GM12878 (cell line): ENCODE measurements at regions not wholly inside any gene's neighbourhood (a gene's known extent, or its start where the extent isn't known, plus 50 kb on each side); places are given as distances from the start of the nearest gene placed in this dataset.

Experiments used
- ATAC-seq: fragments of 200-7000 bp; cut with Tn5 transposase; 3 replicates; pipeline ENCODE4 v1.9.1; 2020; ENCODE audit warnings: mild to moderate bottlenecking, moderate library complexity
- BruUV-seq: library from RNA; stranded (reverse); fragments of 400-500 nt; replicated peaks from 2 replicates; lab custom pipeline; 2021; lab: Mats Ljungman, UMichigan
- CTCF ChIA-PET: fragments of 300-600 bp; sonication (Branson Sonifier 250); formaldehyde crosslinking; extraction: SDS; loops from one replicate; lab custom pipeline; 2021; ENCODE audit warnings: inconsistent platforms; lab: Yijun Ruan, JAX
- POLR2A ChIA-PET: fragments of 350-600 bp; formaldehyde crosslinking; extraction: SDS; loops from one replicate; lab custom pipeline; 2021; ENCODE audit warnings: inconsistent platforms; lab: Charles Lee
- RAD21 ChIA-PET: fragments of 300-600 bp; sonication (Branson Sonifier 250); formaldehyde crosslinking; loops from one replicate; lab custom pipeline; 2023; ENCODE audit warnings: antibody characterized with exemption; ENCODE audit not compliant: unreplicated experiment; lab: Charles Lee
- SMC1A ChIA-PET: fragments of 300-600 bp; sonication (Branson Sonifier 250); formaldehyde crosslinking; loops from one replicate; lab custom pipeline; 2023; ENCODE audit not compliant: unreplicated experiment, uncharacterized antibody; lab: Charles Lee
- DNase-seq: peaks from one replicate; pipeline ENCODE4 v3.0.0-alpha.2; 2011; ENCODE audit warnings: low read depth, low spot score
- FAIRE-seq: peaks from 3 replicates; lab custom pipeline; 2011; peaks lifted over from hg19 to GRCh38; lab: Jason Lieb, UNC
- H2AFZ ChIP-seq: 2 replicates; pipeline ENCODE4 v1.6.0; 2011; ENCODE audit warnings: low read depth, low read length, control low read depth; ENCODE audit not compliant: control insufficient read depth
- H3K27ac ChIP-seq: 2 replicates; pipeline ENCODE4 v1.5.1; 2011; ENCODE audit warnings: control low read depth; ENCODE audit not compliant: control insufficient read depth, insufficient read depth
- H3K27me3 ChIP-seq, 2 experiments: replicated peaks in 1 of 2; 2 replicates each; pipeline versions ENCODE4 v1.6.0 to v1.6.1; 2011; ENCODE audit warnings: low read length in 1 of 2; ENCODE audit not compliant: control insufficient read depth in 2 of 2, insufficient read depth in 2 of 2
- H3K36me3 ChIP-seq, 2 experiments: 2 replicates each; pipeline ENCODE4 v1.5.1; 2011; ENCODE audit warnings: low read length in 1 of 2; ENCODE audit not compliant: control insufficient read depth in 2 of 2, insufficient read depth in 2 of 2
- H3K4me1 ChIP-seq: 2 replicates; pipeline ENCODE4 v1.6.1; 2011; ENCODE audit warnings: mild to moderate bottlenecking, low read length, moderate library complexity, mixed read lengths; ENCODE audit not compliant: control insufficient read depth, insufficient read depth
- H3K4me2 ChIP-seq: 2 replicates; pipeline ENCODE4 v1.6.0; 2011; ENCODE audit warnings: control low read depth; ENCODE audit not compliant: control insufficient read depth, insufficient read depth
- H3K4me3 ChIP-seq: fragments of 200-600 bp; sonication (generic); 2 replicates; pipeline ENCODE4 v1.5.1; 2016
- H3K79me2 ChIP-seq: 2 replicates; pipeline ENCODE4 v1.6.0; 2011; ENCODE audit warnings: low read length; ENCODE audit not compliant: control insufficient read depth, insufficient read depth
- H3K9ac ChIP-seq: 2 replicates; pipeline ENCODE4 v1.8.0; 2011; ENCODE audit warnings: low read length, control low read depth, mixed read lengths; ENCODE audit not compliant: control insufficient read depth, insufficient read depth
- H3K9me3 ChIP-seq: replicated peaks from 3 replicates; pipeline ENCODE4 v1.5.1; 2011; ENCODE audit warnings: mild to moderate bottlenecking, low read length; ENCODE audit not compliant: control insufficient read depth, insufficient read depth
- H4K20me1 ChIP-seq: 2 replicates; pipeline ENCODE4 v1.6.0; 2011; ENCODE audit not compliant: control insufficient read depth, insufficient read depth
- BHLHE40 ChIP-seq, 2 experiments: fragments of 450-650 bp in 1 of 2; IDR thresholded peaks; 2 replicates each; pipeline ENCODE4 v1.6.1; 2011 to 2017; ENCODE audit warnings: low read depth in 2 of 2, borderline replicate concordance in 1 of 2, improper control_type of control experiment in 1 of 2, low read length in 1 of 2, mild to moderate bottlenecking in 1 of 2
- CBX3 ChIP-seq: fragments of 200-600 bp; sonication (generic); IDR thresholded peaks from 2 replicates; pipeline ENCODE4 v1.6.1; 2016; ENCODE audit warnings: low read depth, borderline replicate concordance
- EGR1 ChIP-seq, 2 experiments: IDR thresholded peaks; 1 replicate in 1 of 2; 2 replicates in 1 of 2; pipeline ENCODE4 v1.6.1; 2011 to 2012; ENCODE audit warnings: low read depth in 2 of 2, low read length in 2 of 2, borderline replicate concordance in 1 of 2, mild to moderate bottlenecking in 1 of 2, moderate library complexity in 1 of 2
- FOS ChIP-seq: IDR thresholded peaks from 3 replicates; pipeline ENCODE4 v1.6.1; 2011; ENCODE audit warnings: borderline replicate concordance; ENCODE audit not compliant: insufficient read length; ENCODE audit errors: extremely low read depth
- HDGF ChIP-seq: fragments of 450-650 bp; IDR thresholded peaks from 2 replicates; pipeline ENCODE4 v1.6.1; 2016; ENCODE audit warnings: antibody characterized with exemption
- IKZF2 ChIP-seq, 2 experiments: fragments of 450-650 bp; IDR thresholded peaks; 2 replicates each; pipeline ENCODE4 v1.6.1; 2017; ENCODE audit warnings: mild to moderate bottlenecking in 2 of 2, moderate library complexity in 2 of 2
- RFX5 ChIP-seq: IDR thresholded peaks from 2 replicates; pipeline ENCODE4 v1.6.1; 2011; ENCODE audit warnings: low read depth, low read length, improper control_type of control experiment
- WRNIP1 ChIP-seq: IDR thresholded peaks from 2 replicates; pipeline ENCODE4 v1.6.1; 2011; ENCODE audit warnings: low read depth, low read length, improper control_type of control experiment, borderline replicate concordance
- ZBTB11 ChIP-seq: fragments of 450-650 bp; formaldehyde crosslinking; IDR thresholded peaks from 2 replicates; pipeline ENCODE4 v1.5.0; 2022; ENCODE audit warnings: mild to moderate bottlenecking, missing genetic modification characterization
- ZSCAN29 ChIP-seq: fragments of 450-650 bp; IDR thresholded peaks from 2 replicates; pipeline ENCODE4 v1.6.1; 2017; ENCODE audit warnings: mild to moderate bottlenecking, moderate library complexity
- in situ Hi-C: fragments of 300-500 bp; cut with MboI; formaldehyde crosslinking; loops from 9 replicates; pipeline ENCODE4 v1.14.3; 2018; ENCODE audit warnings: mixed read lengths
- intact Hi-C: fragments of 100-400 bp; cut with micrococcal nuclease; formaldehyde crosslinking; loops from one replicate; pipeline ENCODE4 v1.14.2; 2022; ENCODE audit not compliant: unreplicated experiment
- TF ChIP-seq, protein P1 (sequence below): IDR thresholded peaks from 2 replicates; pipeline ENCODE4 v1.6.1; 2012; ENCODE audit warnings: low read depth, low read length, improper control_type of control experiment
- TF ChIP-seq, protein P2 (sequence below): fragments of 150-350 bp; IDR thresholded peaks from 2 replicates; pipeline ENCODE4 v1.6.1; 2016; ENCODE audit warnings: low read depth, low read length
- TF ChIP-seq, protein P3 (sequence below): fragments of 450-650 bp; IDR thresholded peaks from 2 replicates; pipeline ENCODE4 v1.6.1; 2016; ENCODE audit warnings: mild to moderate bottlenecking
- TF ChIP-seq, protein P4 (sequence below): fragments of 450-650 bp; IDR thresholded peaks from 2 replicates; pipeline ENCODE4 v1.6.1; 2017; ENCODE audit warnings: low read depth, mild to moderate bottlenecking, moderate library complexity

DNA sequence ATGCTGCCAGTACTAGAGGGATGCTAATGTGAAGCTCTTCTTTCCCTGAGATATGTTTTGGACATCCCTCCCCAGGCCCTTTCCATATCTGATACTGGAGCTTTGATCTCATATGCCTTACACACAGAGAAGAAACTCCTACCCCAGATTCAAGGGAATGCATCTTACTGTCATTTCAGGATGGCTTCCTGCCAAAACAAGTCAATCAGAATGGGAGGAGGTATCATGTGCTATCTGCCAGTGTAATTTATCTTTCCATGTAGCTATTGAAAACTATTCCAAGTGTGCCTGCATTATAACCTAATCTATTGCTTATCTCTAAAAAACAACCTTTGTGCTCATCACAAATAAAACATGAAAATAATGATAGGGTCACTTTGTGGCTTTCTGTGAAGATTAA is 269.9 kb upstream of the SETBP1 start:
- ChIA-PET RAD21 (no interaction called here), CTCF (no interaction called here), SMC1A (no interaction called here), POLR2A (no interaction called here)
- Histone ChIP-seq H3K36me3 (no peaks in the 10 kb centered on the region), H3K79me2 (no peaks in the 10 kb centered on the region), H3K9me3 (no peaks in the 10 kb centered on the region), H3K4me2 (no peak overlapping the region), H3K4me1 (no peaks in the 10 kb centered on the region), H4K20me1 (no peaks in the 10 kb centered on the region), H3K4me3 (no peak overlapping the region), H2AFZ (no peak overlapping the region), H3K27me3 (no peaks in the 10 kb centered on the region), H3K27ac (no peak overlapping the region), H3K9ac (no peak overlapping the region)
- FAIRE-seq (no peak), DNase-seq (no peak), ATAC-seq (no peak)
- in situ Hi-C loops (no loop called here), intact Hi-C loops (no loop called here)
- BruUV-seq, result no TSS peak
- no peak for TF ChIP-seq CBX3
- no peak for TF ChIP-seq IKZF2 (IDR thresholded peaks at IDR 0.05)
- no peak for TF ChIP-seq WRNIP1
- TF ChIP-seq, protein P1, sequence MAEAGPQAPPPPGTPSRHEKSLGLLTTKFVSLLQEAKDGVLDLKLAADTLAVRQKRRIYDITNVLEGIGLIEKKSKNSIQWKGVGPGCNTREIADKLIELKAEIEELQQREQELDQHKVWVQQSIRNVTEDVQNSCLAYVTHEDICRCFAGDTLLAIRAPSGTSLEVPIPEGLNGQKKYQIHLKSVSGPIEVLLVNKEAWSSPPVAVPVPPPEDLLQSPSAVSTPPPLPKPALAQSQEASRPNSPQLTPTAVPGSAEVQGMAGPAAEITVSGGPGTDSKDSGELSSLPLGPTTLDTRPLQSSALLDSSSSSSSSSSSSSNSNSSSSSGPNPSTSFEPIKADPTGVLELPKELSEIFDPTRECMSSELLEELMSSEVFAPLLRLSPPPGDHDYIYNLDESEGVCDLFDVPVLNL, result no peak
- TF ChIP-seq, protein P2, sequence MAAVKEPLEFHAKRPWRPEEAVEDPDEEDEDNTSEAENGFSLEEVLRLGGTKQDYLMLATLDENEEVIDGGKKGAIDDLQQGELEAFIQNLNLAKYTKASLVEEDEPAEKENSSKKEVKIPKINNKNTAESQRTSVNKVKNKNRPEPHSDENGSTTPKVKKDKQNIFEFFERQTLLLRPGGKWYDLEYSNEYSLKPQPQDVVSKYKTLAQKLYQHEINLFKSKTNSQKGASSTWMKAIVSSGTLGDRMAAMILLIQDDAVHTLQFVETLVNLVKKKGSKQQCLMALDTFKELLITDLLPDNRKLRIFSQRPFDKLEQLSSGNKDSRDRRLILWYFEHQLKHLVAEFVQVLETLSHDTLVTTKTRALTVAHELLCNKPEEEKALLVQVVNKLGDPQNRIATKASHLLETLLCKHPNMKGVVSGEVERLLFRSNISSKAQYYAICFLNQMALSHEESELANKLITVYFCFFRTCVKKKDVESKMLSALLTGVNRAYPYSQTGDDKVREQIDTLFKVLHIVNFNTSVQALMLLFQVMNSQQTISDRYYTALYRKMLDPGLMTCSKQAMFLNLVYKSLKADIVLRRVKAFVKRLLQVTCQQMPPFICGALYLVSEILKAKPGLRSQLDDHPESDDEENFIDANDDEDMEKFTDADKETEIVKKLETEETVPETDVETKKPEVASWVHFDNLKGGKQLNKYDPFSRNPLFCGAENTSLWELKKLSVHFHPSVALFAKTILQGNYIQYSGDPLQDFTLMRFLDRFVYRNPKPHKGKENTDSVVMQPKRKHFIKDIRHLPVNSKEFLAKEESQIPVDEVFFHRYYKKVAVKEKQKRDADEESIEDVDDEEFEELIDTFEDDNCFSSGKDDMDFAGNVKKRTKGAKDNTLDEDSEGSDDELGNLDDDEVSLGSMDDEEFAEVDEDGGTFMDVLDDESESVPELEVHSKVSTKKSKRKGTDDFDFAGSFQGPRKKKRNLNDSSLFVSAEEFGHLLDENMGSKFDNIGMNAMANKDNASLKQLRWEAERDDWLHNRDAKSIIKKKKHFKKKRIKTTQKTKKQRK, result no peak
- TF ChIP-seq, protein P3, sequence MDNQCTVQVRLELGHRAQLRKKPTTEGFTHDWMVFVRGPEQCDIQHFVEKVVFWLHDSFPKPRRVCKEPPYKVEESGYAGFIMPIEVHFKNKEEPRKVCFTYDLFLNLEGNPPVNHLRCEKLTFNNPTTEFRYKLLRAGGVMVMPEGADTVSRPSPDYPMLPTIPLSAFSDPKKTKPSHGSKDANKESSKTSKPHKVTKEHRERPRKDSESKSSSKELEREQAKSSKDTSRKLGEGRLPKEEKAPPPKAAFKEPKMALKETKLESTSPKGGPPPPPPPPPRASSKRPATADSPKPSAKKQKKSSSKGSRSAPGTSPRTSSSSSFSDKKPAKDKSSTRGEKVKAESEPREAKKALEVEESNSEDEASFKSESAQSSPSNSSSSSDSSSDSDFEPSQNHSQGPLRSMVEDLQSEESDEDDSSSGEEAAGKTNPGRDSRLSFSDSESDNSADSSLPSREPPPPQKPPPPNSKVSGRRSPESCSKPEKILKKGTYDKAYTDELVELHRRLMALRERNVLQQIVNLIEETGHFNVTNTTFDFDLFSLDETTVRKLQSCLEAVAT, result no peak
- TF ChIP-seq RFX5, result no peak
- no peak for TF ChIP-seq HDGF
- TF ChIP-seq ZSCAN29, result no peak
- no peak for TF ChIP-seq EGR1 (IDR thresholded peaks at IDR 0.05; ENCODE audit: borderline replicate concordance in 1 of 2, low read depth in 2 of 2, low read length in 2 of 2)
- TF ChIP-seq ZBTB11 (CRISPR knock-in tag), result no peak
- TF ChIP-seq FOS, result no peak
- no peak for TF ChIP-seq BHLHE40 (IDR thresholded peaks at IDR 0.05; ENCODE audit: borderline replicate concordance in 1 of 2, low read depth in 2 of 2, low read length in 1 of 2)
- TF ChIP-seq, protein P4, sequence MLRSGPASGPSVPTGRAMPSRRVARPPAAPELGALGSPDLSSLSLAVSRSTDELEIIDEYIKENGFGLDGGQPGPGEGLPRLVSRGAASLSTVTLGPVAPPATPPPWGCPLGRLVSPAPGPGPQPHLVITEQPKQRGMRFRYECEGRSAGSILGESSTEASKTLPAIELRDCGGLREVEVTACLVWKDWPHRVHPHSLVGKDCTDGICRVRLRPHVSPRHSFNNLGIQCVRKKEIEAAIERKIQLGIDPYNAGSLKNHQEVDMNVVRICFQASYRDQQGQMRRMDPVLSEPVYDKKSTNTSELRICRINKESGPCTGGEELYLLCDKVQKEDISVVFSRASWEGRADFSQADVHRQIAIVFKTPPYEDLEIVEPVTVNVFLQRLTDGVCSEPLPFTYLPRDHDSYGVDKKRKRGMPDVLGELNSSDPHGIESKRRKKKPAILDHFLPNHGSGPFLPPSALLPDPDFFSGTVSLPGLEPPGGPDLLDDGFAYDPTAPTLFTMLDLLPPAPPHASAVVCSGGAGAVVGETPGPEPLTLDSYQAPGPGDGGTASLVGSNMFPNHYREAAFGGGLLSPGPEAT, result no peak
